ENCODE measurements at regions not wholly inside any gene's neighbourhood (a gene's known extent, or its start where the extent isn't known, plus 50 kb on each side); places are given as distances from the start of the nearest gene placed in this dataset.

DNA sequence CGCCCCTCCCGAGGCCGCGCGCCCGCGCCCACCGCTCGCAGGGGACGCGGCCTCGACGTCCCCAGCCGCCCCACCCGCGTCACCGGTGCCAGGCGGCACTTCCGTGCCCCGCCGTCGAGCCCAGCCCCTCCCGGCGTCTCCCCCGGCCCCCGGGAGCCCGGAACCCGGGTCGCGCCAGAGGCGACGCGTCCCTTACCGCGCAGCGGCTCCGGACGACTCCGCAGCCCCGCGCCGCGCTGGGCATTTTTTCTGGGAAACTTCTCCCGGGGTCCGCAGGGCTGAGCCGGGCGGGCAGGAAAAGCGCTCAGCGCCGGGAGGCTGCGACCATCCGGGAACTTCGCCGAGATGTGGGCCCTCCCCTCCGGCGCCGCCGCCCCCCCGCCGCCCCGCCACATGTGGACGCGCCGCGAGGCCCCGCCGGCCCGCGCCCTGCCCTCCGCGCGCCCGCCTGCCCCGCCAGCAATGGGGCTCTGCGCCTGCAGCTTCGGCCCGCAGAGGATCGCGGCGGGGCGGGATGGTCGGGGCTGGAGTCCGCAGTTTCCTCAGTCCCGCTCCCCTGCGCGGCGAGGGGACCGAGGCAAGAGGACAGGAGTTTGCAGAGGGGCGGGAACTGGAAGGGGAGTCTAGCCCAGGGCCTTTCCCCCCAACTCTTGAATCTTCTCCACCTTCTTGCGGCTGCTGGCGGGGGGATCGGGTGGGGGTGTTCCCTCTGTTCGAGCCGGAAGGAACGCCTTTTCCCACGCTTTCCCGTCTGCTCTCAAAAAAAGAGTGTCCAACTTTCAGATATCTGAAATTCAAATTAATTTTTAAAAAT, 81.5 kb downstream of the CHRNA1 start:
- TF ChIP-seq, protein P1, sequence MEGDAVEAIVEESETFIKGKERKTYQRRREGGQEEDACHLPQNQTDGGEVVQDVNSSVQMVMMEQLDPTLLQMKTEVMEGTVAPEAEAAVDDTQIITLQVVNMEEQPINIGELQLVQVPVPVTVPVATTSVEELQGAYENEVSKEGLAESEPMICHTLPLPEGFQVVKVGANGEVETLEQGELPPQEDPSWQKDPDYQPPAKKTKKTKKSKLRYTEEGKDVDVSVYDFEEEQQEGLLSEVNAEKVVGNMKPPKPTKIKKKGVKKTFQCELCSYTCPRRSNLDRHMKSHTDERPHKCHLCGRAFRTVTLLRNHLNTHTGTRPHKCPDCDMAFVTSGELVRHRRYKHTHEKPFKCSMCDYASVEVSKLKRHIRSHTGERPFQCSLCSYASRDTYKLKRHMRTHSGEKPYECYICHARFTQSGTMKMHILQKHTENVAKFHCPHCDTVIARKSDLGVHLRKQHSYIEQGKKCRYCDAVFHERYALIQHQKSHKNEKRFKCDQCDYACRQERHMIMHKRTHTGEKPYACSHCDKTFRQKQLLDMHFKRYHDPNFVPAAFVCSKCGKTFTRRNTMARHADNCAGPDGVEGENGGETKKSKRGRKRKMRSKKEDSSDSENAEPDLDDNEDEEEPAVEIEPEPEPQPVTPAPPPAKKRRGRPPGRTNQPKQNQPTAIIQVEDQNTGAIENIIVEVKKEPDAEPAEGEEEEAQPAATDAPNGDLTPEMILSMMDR (IDR thresholded peaks at IDR 0.05): no peak
- TF ChIP-seq FOXJ3 (CRISPR knock-in tag; IDR thresholded peaks at IDR 0.05; ENCODE audit: borderline replicate concordance) (no peak), ESRRA (CRISPR knock-in tag; IDR thresholded peaks at IDR 0.05; ENCODE audit: borderline replicate concordance) (no peak), JUN (CRISPR knock-in tag; IDR thresholded peaks at IDR 0.05) (no peak; the same call in 1 of the 2 replicates), NFYB (CRISPR knock-in tag; conservative IDR thresholded peaks at IDR 0.05; ENCODE audit: low read depth) (no peak), CREB1 (CRISPR knock-in tag; IDR thresholded peaks at IDR 0.05) (no peak), ZNF232 (CRISPR knock-in tag; IDR thresholded peaks at IDR 0.05) (no peak)

Measured in WTC11 (cell line).